ENCODE measurements at regions not wholly inside any gene's neighbourhood (a gene's known extent, or its start where the extent isn't known, plus 50 kb on each side); places are given as distances from the start of the nearest gene placed in this dataset.

DNA sequence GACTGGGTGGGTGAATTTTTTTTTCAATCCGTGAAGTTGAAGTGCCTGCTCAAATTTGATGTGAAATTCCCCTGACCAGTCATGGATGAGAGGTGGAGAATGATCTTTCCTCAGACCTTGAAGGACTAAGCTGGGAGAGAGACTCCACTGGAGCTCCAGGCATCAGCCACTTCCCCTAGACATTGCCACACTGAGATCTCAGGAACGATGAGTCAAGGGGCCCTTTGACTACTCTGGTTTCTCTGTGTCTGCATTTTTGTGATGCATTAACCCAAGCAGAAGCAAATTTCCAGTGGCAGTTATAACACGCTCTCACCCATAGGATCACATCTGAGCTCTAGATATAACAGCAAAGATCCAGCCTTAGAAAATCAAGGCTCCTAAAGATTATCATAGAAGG is 171.2 kb upstream of the KIF2A start:
- DNase-seq (ENCODE audit: low spot score), result no peak
- TF ChIP-seq CTCF (IDR thresholded peaks at IDR 0.05), result no peak
- H3K27ac ChIP-seq, result no peak overlapping the region

DNA sequence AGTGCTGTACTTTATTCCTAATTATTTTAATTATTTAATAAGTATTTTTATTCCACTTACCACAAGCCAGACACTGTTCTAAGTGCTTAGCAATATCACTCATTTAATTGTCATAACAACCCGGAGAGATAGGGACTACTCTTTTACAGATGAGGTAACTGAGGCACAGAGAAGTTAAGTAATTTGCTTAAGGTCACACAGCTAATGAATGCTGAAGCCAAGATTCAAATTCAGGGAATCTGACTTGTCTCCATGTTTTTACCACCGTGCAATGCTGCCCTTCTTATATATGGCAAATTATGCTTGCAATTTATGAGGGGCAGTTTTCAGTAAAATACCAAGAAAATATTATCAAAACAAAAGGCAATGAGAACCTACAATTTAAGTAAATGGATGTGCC is 168.4 kb upstream of the KIF2A start:
- no peaks in the 10 kb centered on the region for H3K9me3 ChIP-seq
- H3K27me3 ChIP-seq, result no peaks in the 10 kb centered on the region
- no peaks in the 10 kb centered on the region for H3K4me1 ChIP-seq
- H3K27ac ChIP-seq, result no peak overlapping the region
- DNase-seq (ENCODE audit: low spot score), result no peak
- no peak overlapping the region for H3K4me3 ChIP-seq
- TF ChIP-seq CTCF (IDR thresholded peaks at IDR 0.05), result no peak
- H3K36me3 ChIP-seq, result no peaks in the 10 kb centered on the region

More for the DNA sequence above, 171.2 kb upstream of the KIF2A start:
- Histone ChIP-seq H3K36me3 (no peaks in the 10 kb centered on the region), H3K9me3 (no peaks in the 10 kb centered on the region), H3K27me3 (no peaks in the 10 kb centered on the region), H3K4me3 (no peak overlapping the region), H3K4me1 (no peaks in the 10 kb centered on the region)

DNA sequence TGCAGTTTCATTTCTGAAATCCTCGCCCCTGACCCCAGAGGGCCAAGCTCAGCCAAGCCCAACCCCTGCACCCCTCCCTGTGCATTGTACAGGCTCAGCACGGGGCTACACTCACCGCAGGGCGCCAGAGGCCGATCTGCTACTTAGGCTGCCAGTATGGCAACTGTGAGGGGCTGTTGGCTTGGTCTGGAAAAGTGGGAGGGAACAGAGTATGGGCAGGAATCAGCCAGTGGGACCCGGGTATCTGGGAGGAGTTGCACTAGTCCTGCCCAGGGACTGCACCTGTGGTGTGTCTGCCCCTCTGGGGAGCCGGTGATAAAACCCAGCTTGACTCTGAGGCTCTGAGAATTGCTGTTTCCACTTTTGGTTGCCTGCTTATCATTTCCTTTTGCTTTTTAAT is 167.4 kb upstream of the KIF2A start:
- H3K36me3 ChIP-seq, result no peaks in the 10 kb centered on the region
- DNase-seq (ENCODE audit: low spot score), result no peak
- H3K27ac ChIP-seq, result no peak overlapping the region
- H3K27me3 ChIP-seq, result no peaks in the 10 kb centered on the region
- H3K4me1 ChIP-seq, result no peaks in the 10 kb centered on the region
- no peaks in the 10 kb centered on the region for H3K9me3 ChIP-seq
- no peak overlapping the region for H3K4me3 ChIP-seq
- no peak for TF ChIP-seq CTCF (IDR thresholded peaks at IDR 0.05)

DNA sequence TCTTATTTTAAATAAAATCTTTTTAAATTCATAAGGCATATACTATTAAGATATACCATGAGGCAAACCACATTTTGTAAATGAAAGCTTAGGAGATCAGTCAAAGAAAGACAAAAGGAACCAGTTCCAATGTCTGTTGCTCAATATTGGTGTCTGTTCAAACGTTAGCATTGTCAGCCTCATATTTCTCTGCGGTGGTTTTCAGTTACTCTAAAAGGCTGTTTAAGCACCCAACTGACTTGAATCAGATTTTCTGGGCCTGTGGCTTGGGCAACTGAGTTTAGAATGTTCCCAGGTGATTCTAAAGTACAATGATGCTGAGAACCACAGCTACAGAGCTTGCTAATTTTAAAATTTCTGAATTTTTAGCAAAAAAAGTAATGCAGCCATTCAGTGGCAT is 166.3 kb upstream of the KIF2A start:
- H3K27ac ChIP-seq, result no peak overlapping the region
- no peaks in the 10 kb centered on the region for H3K36me3 ChIP-seq
- no peak for TF ChIP-seq CTCF (IDR thresholded peaks at IDR 0.05)
- H3K4me1 ChIP-seq, result no peaks in the 10 kb centered on the region
- H3K4me3 ChIP-seq, result no peak overlapping the region
- H3K27me3 ChIP-seq, result no peaks in the 10 kb centered on the region
- no peak for DNase-seq (ENCODE audit: low spot score)
- H3K9me3 ChIP-seq, result no peaks in the 10 kb centered on the region

DNA sequence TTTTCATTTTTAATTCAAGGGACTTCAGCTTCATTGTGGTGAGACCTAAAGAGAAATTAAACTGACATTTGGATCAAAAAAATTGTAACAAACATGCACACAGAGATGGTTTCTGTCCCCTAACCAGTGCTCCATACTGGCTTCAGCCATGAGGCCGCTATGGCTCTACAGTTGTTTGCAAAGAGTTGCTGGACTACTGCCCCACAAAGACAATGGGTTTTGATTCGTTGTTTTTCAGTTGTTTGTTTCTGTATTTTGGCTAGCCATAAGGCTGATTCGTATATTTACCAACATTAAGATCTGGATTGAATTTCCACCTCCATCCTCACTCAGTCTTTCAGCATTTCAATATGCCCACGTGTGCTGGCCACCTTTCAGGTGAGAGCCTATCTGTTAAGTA is 163.7 kb upstream of the KIF2A start:
- Histone ChIP-seq H3K4me3 (no peak overlapping the region), H3K27ac (no peak overlapping the region), H3K36me3 (no peaks in the 10 kb centered on the region), H3K27me3 (no peaks in the 10 kb centered on the region), H3K4me1 (no peaks in the 10 kb centered on the region), H3K9me3 (no peaks in the 10 kb centered on the region)
- DNase-seq (ENCODE audit: low spot score), result no peak
- TF ChIP-seq CTCF (IDR thresholded peaks at IDR 0.05), result no peak
